WTC11 (cell line): ENCODE measurements at regions not wholly inside any gene's neighbourhood (a gene's known extent, or its start where the extent isn't known, plus 50 kb on each side); places are given as distances from the start of the nearest gene placed in this dataset.

ENCODE experiments used
- ATAC-seq: fragments of 200-7000 bp; cut with Tn5 transposase; 2 replicates; pipeline ENCODE4 v1.10.0; 2021; ENCODE audit warnings: mild to moderate bottlenecking, moderate library complexity
- CTCF ChIA-PET: fragments of 300-600 bp; sonication (Branson Sonifier 250); formaldehyde crosslinking; loops from one replicate; lab custom pipeline; 2021; ENCODE audit warnings: antibody characterized with exemption; lab: Charles Lee
- POLR2A ChIA-PET: fragments of 350-600 bp; sonication (Branson Sonifier 250); formaldehyde crosslinking; loops from one replicate; lab custom pipeline; 2021; ENCODE audit warnings: antibody characterized with exemption; lab: Charles Lee
- DNase-seq: peaks from one replicate; pipeline ENCODE4 v3.0.0; 2021; ENCODE audit warnings: low spot score
- H3K27ac Mint-ChIP-seq: 2 replicates; pipeline ENCODE4 v1.8.0; 2021; ENCODE audit warnings: mixed read lengths
- H3K27me3 Mint-ChIP-seq: 2 replicates; pipeline ENCODE4 v1.8.0; 2021; ENCODE audit warnings: low read depth, mild to moderate bottlenecking, moderate library complexity, mixed read lengths
- H3K36me3 Mint-ChIP-seq: 2 replicates; pipeline ENCODE4 v1.8.0; 2021; ENCODE audit warnings: mixed read lengths
- H3K4me1 Mint-ChIP-seq: 2 replicates; pipeline ENCODE4 v1.8.0; 2022; ENCODE audit warnings: mixed read lengths
- H3K4me3 Mint-ChIP-seq: 2 replicates; pipeline ENCODE4 v1.8.0; 2021; ENCODE audit warnings: mild to moderate bottlenecking, moderate library complexity, mixed read lengths
- H3K9me3 Mint-ChIP-seq: 2 replicates; pipeline ENCODE4 v1.8.0; 2021; ENCODE audit warnings: mixed read lengths
- CREB1 ChIP-seq: sonication (generic); formaldehyde crosslinking; IDR thresholded peaks from 2 replicates; pipeline ENCODE4 v1.8.0; 2023; ENCODE audit warnings: mild to moderate bottlenecking, missing genetic modification reagents
- CTCF ChIP-seq: fragments of 200-600 bp; IDR thresholded peaks from 2 replicates; pipeline ENCODE4 v1.8.0; 2022; ENCODE audit warnings: antibody characterized with exemption
- ELF4 ChIP-seq: sonication (generic); formaldehyde crosslinking; IDR thresholded peaks from 2 replicates; pipeline ENCODE4 v1.8.1; 2022; ENCODE audit warnings: low read depth, mild to moderate bottlenecking, moderate library complexity, missing genetic modification reagents
- FOXK1 ChIP-seq: sonication (generic); formaldehyde crosslinking; IDR thresholded peaks from 2 replicates; pipeline ENCODE4 v1.8.0; 2022; ENCODE audit warnings: mild to moderate bottlenecking, moderate library complexity, missing genetic modification reagents
- FOXP1 ChIP-seq: sonication (generic); formaldehyde crosslinking; IDR thresholded peaks from 2 replicates; pipeline ENCODE4 v1.8.0; 2022; ENCODE audit warnings: missing genetic modification reagents, mild to moderate bottlenecking, moderate library complexity, borderline replicate concordance
- FOXP4 ChIP-seq: sonication (generic); formaldehyde crosslinking; IDR thresholded peaks from 2 replicates; pipeline ENCODE4 v1.8.0; 2022; ENCODE audit warnings: mild to moderate bottlenecking, missing genetic modification reagents
- JAZF1 ChIP-seq: fragments of 250-450 bp; sonication (Bioruptor Pico); IDR thresholded peaks from 2 replicates; pipeline ENCODE4 v1.9.0; 2021; ENCODE audit warnings: moderate library complexity, mild to moderate bottlenecking, inconsistent platforms
- MAX ChIP-seq: sonication (generic); formaldehyde crosslinking; IDR thresholded peaks from 2 replicates; pipeline ENCODE4 v1.8.0; 2022; ENCODE audit warnings: mild to moderate bottlenecking, missing genetic modification reagents
- RORB ChIP-seq: fragments of 250-450 bp; sonication (Bioruptor Pico); IDR thresholded peaks from 2 replicates; pipeline ENCODE4 v1.9.0; 2021; ENCODE audit warnings: mild to moderate bottlenecking
- SOX15 ChIP-seq: fragments of 250-450 bp; sonication (Bioruptor Pico); IDR thresholded peaks from 2 replicates; pipeline ENCODE4 v1.9.0; 2021; ENCODE audit warnings: mild to moderate bottlenecking
- TP53 ChIP-seq: sonication (generic); formaldehyde crosslinking; IDR thresholded peaks from 2 replicates; pipeline ENCODE4 v1.8.1; 2023; ENCODE audit warnings: mild to moderate bottlenecking, missing genetic modification reagents
- ZBTB21 ChIP-seq: sonication (generic); formaldehyde crosslinking; IDR thresholded peaks from 2 replicates; pipeline ENCODE4 v1.8.1; 2023; ENCODE audit warnings: mild to moderate bottlenecking, missing genetic modification reagents, borderline replicate concordance
- ZNF121 ChIP-seq: sonication (generic); formaldehyde crosslinking; IDR thresholded peaks from 2 replicates; pipeline ENCODE4 v1.8.0; 2023; ENCODE audit warnings: missing genetic modification reagents
- ZNF317 ChIP-seq: sonication (generic); formaldehyde crosslinking; IDR thresholded peaks from 2 replicates; pipeline ENCODE4 v1.8.1; 2023; ENCODE audit warnings: low read depth, mild to moderate bottlenecking, moderate library complexity, missing genetic modification reagents, borderline replicate concordance
- ZNF512 ChIP-seq: sonication (generic); formaldehyde crosslinking; IDR thresholded peaks from 2 replicates; pipeline ENCODE4 v1.8.1; 2022; ENCODE audit warnings: missing genetic modification reagents, borderline replicate concordance
- TF ChIP-seq, protein P1 (sequence below): sonication (generic); formaldehyde crosslinking; IDR thresholded peaks from 2 replicates; pipeline ENCODE4 v1.8.1; 2023; ENCODE audit warnings: mild to moderate bottlenecking, missing genetic modification reagents, moderate library complexity
- TF ChIP-seq, protein P2 (sequence below): sonication (generic); formaldehyde crosslinking; conservative IDR thresholded peaks from 2 replicates; pipeline ENCODE4 v1.8.1; 2023; ENCODE audit warnings: mild to moderate bottlenecking, low read depth, missing genetic modification reagents, moderate library complexity
- TF ChIP-seq, protein P3 (sequence below): sonication (generic); formaldehyde crosslinking; IDR thresholded peaks from 2 replicates; pipeline ENCODE4 v1.8.1; 2023; ENCODE audit warnings: mild to moderate bottlenecking, missing genetic modification reagents

DNA sequence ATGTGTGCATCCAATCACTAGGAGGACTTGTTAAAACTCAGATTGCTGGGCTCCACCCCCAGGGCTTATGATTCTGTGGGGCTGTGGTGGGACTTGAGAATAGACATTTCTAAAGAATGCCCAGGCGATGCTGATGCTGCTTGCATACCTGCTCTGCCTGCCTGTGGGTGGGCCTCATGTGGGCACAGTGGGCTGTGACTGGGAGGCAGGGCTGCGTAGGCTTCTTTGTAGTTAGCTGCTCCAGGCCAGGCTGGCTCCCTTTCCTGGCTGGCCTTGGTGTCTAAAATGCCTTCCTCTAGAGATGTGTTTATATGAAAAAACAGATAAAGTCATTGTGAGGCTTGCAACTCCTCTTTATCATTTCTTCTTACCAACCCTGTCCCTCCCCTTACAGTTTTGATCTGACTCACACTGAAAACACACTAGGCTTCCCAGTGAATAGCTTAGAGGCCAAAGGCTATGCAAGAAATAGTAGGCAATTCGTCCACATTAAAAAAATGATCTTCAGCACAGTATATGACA, 495.5 kb upstream of the MAP3K7 start:
- no peak for TF ChIP-seq ZNF512 (CRISPR knock-in tag)
- no peak for TF ChIP-seq FOXP1 (CRISPR knock-in tag)
- TF ChIP-seq, protein P1, sequence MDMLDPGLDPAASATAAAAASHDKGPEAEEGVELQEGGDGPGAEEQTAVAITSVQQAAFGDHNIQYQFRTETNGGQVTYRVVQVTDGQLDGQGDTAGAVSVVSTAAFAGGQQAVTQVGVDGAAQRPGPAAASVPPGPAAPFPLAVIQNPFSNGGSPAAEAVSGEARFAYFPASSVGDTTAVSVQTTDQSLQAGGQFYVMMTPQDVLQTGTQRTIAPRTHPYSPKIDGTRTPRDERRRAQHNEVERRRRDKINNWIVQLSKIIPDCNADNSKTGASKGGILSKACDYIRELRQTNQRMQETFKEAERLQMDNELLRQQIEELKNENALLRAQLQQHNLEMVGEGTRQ (CRISPR knock-in tag), result no peak
- TF ChIP-seq ZNF121 (CRISPR knock-in tag), result no peak
- no peak for TF ChIP-seq RORB (CRISPR knock-in tag)
- TF ChIP-seq, protein P2, sequence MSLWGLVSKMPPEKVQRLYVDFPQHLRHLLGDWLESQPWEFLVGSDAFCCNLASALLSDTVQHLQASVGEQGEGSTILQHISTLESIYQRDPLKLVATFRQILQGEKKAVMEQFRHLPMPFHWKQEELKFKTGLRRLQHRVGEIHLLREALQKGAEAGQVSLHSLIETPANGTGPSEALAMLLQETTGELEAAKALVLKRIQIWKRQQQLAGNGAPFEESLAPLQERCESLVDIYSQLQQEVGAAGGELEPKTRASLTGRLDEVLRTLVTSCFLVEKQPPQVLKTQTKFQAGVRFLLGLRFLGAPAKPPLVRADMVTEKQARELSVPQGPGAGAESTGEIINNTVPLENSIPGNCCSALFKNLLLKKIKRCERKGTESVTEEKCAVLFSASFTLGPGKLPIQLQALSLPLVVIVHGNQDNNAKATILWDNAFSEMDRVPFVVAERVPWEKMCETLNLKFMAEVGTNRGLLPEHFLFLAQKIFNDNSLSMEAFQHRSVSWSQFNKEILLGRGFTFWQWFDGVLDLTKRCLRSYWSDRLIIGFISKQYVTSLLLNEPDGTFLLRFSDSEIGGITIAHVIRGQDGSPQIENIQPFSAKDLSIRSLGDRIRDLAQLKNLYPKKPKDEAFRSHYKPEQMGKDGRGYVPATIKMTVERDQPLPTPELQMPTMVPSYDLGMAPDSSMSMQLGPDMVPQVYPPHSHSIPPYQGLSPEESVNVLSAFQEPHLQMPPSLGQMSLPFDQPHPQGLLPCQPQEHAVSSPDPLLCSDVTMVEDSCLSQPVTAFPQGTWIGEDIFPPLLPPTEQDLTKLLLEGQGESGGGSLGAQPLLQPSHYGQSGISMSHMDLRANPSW, result no peak
- no peak for TF ChIP-seq FOXK1
- TF ChIP-seq FOXP4 (CRISPR knock-in tag), result no peak
- no peak for TF ChIP-seq SOX15 (CRISPR knock-in tag)
- no peak for TF ChIP-seq MAX (CRISPR knock-in tag)
- TF ChIP-seq, protein P3, sequence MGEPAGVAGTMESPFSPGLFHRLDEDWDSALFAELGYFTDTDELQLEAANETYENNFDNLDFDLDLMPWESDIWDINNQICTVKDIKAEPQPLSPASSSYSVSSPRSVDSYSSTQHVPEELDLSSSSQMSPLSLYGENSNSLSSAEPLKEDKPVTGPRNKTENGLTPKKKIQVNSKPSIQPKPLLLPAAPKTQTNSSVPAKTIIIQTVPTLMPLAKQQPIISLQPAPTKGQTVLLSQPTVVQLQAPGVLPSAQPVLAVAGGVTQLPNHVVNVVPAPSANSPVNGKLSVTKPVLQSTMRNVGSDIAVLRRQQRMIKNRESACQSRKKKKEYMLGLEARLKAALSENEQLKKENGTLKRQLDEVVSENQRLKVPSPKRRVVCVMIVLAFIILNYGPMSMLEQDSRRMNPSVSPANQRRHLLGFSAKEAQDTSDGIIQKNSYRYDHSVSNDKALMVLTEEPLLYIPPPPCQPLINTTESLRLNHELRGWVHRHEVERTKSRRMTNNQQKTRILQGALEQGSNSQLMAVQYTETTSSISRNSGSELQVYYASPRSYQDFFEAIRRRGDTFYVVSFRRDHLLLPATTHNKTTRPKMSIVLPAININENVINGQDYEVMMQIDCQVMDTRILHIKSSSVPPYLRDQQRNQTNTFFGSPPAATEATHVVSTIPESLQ (CRISPR knock-in tag), result no peak
- no peak for TF ChIP-seq JAZF1 (CRISPR knock-in tag)
- TF ChIP-seq ZNF317 (CRISPR knock-in tag), result no peak
- no peak for TF ChIP-seq ZBTB21 (CRISPR knock-in tag)
- ATAC-seq (peak; percentile 83), DNase-seq (peak; percentile 27)
- ChIA-PET POLR2A (no interaction called here), CTCF (interaction anchor here (0.7 to 4.3 kb wide), 13 partner anchors 11 to 472 kb away, joined by 3 to 31 read pairs (median 4); no protein-coding TSS in a partner anchor)
- Mint-ChIP-seq H3K27me3 (no peaks in the 10 kb centered on the region), H3K4me3 (no peak overlapping the region), H3K27ac (no peak overlapping the region), H3K9me3 (no peaks in the 10 kb centered on the region), H3K36me3 (no peaks in the 10 kb centered on the region), H3K4me1 (peaks cover 34% of the 10 kb centered on the region)

DNA sequence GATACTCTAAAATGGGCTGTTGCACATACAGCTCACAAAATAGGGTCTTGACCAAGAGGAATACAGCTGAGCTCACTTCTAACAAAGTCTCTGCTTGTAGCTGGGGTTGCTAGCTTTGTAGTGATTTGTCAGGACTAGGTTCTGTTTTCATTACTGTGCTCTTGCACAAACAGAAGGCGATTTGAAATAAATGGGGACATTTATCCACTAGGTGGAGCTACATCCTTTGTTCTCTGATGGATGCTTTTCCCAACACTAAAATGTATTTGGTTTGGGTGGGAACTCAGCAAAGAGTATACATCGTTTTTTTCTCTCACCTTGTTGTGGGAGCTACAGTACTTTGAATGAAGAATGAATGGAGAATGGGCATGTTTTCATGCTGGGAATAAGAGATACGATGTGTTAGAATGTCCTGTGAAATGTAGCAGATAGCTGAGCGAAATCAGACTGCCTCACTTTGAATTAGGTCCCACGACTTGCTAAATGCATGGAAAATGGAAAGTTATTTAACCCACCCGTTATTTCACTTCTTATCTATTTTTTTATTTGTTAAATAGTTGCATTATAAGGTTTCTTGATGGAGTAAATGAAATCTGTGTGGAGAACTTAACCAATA, 494.7 kb upstream of the MAP3K7 start:
- Mint-ChIP-seq H3K9me3 (no peaks in the 10 kb centered on the region), H3K27ac (no peak overlapping the region), H3K27me3 (no peaks in the 10 kb centered on the region), H3K4me1 (peaks cover 28% of the 10 kb centered on the region), H3K4me3 (no peak overlapping the region), H3K36me3 (no peaks in the 10 kb centered on the region)
- TF ChIP-seq TP53 (CRISPR knock-in tag) (no peak), CREB1 (CRISPR knock-in tag) (no peak), ELF4 (CRISPR knock-in tag) (no peak), CTCF (peak; percentile 46)
- ChIA-PET POLR2A (no interaction called here), CTCF (interaction anchor here (0.6 to 4.3 kb wide), 29 partner anchors 8 to 1563 kb away, joined by 3 to 31 read pairs (median 4); no protein-coding TSS in a partner anchor)
- peak; percentile 51 for ATAC-seq
- no peak for DNase-seq
